H1 (cell line): ENCODE measurements at regions not wholly inside any gene's neighbourhood (a gene's known extent, or its start where the extent isn't known, plus 50 kb on each side); places are given as distances from the start of the nearest gene placed in this dataset.

Experiments
- CEBPB ChIP-seq: IDR thresholded peaks from 2 replicates; pipeline ENCODE4 v1.6.1; 2012; ENCODE audit warnings: low read depth, low read length
- CTCF ChIP-seq, 3 experiments: IDR thresholded peaks; 1 replicate in 2 of 3; 2 replicates in 1 of 3; pipeline versions ENCODE4 v1.5.1 to v1.6.1; 2011; ENCODE audit warnings: low read length in 3 of 3, mild to moderate bottlenecking in 3 of 3, inconsistent platforms in 2 of 3, low read depth in 1 of 3, moderate library complexity in 1 of 3; ENCODE audit not compliant: insufficient read depth in 1 of 3; ENCODE audit errors: control extremely low read depth in 1 of 3
- GABPA ChIP-seq: IDR thresholded peaks from 2 replicates; pipeline ENCODE4 v1.6.1; 2011; ENCODE audit warnings: mild to moderate bottlenecking, low read length, moderate library complexity, borderline replicate concordance; ENCODE audit not compliant: insufficient read depth
- JUND ChIP-seq: IDR thresholded peaks from 2 replicates; pipeline ENCODE4 v1.6.1; 2011; ENCODE audit warnings: mild to moderate bottlenecking, improper control_type of control experiment, low read length
- POLR2A ChIP-seq, 2 experiments: IDR thresholded peaks; 1 replicate in 1 of 2; 2 replicates in 1 of 2; pipeline ENCODE4 v1.6.1; 2011; ENCODE audit warnings: low read depth in 2 of 2, low read length in 2 of 2, mild to moderate bottlenecking in 2 of 2; ENCODE audit errors: control extremely low read depth in 1 of 2
- SP1 ChIP-seq: IDR thresholded peaks from 2 replicates; pipeline ENCODE4 v1.6.1; 2011; ENCODE audit warnings: low read depth, low read length

DNA sequence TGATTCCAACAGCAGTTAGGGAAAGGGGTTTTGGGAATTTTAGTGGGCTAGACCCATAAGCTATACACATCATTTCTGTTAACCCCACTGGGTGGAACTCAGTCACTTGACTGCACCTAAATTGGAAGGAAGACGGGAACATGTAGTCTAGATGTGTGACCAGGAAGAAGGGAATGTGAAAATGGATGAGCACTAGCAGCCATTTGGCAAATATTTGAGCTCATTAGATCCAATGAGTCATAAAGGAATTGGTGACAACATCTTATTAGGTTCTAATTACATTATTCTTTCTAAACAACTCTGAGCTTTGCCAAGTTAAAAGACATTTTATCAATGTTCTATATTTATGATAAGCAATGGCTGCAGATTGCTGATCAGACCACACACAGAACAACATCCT lies 400.6 kb downstream of the IRS1 start:
- no peak for TF ChIP-seq GABPA
- no peak for TF ChIP-seq SP1
- no peak for TF ChIP-seq CEBPB
- no peak for TF ChIP-seq POLR2A (IDR thresholded peaks at IDR 0.05; ENCODE audit: control extremely low read depth in 1 of 2, low read depth in 2 of 2, low read length in 2 of 2)
- TF ChIP-seq CTCF (IDR thresholded peaks at IDR 0.05; ENCODE audit: control extremely low read depth in 1 of 3, insufficient read depth in 1 of 3, low read depth in 1 of 3, low read length in 3 of 3), result no peak
- TF ChIP-seq JUND, result no peak
